Type B pancreatic cell (in vitro differentiated cells): ENCODE measurements at regions not wholly inside any gene's neighbourhood (a gene's known extent, or its start where the extent isn't known, plus 50 kb on each side); places are given as distances from the start of the nearest gene placed in this dataset.

Experiments
- DNase-seq: peaks from one replicate; pipeline ENCODE4 v3.0.0; 2021; ENCODE audit warnings: mixed read lengths; ENCODE audit not compliant: unreplicated experiment; ENCODE audit errors: extremely low spot score
- H3K27ac Mint-ChIP-seq: 2 replicates; pipeline ENCODE4 v1.8.0; 2021; ENCODE audit warnings: mild to moderate bottlenecking, mixed read lengths
- H3K27me3 Mint-ChIP-seq: 2 replicates; pipeline ENCODE4 v1.8.0; 2021; ENCODE audit warnings: mixed read lengths
- H3K36me3 Mint-ChIP-seq: 2 replicates; pipeline ENCODE4 v1.8.0; 2021; ENCODE audit warnings: mixed read lengths
- H3K4me1 Mint-ChIP-seq: one replicate; pipeline ENCODE4 v1.8.0; 2021; ENCODE audit warnings: mixed read lengths; ENCODE audit not compliant: unreplicated experiment
- H3K4me3 Mint-ChIP-seq: 2 replicates; pipeline ENCODE4 v1.8.0; 2021; ENCODE audit warnings: mild to moderate bottlenecking, mixed read lengths
- H3K9me3 Mint-ChIP-seq: 2 replicates; pipeline ENCODE4 v1.8.0; 2021; ENCODE audit warnings: mixed read lengths
- CTCF ChIP-seq: fragments of 200-600 bp; sonication (generic); conservative IDR thresholded peaks from 2 replicates; pipeline ENCODE4 v1.5.0; 2021; ENCODE audit warnings: antibody characterized with exemption, mild to moderate bottlenecking

GRCh38 chr12:105742567-105742874 is 396.2 kb downstream of the NUAK1 start:
- H3K27ac Mint-ChIP-seq, result no peak overlapping the region
- H3K27me3 Mint-ChIP-seq, result peaks cover 15% of the 10 kb centered on the region
- no peaks in the 10 kb centered on the region for H3K4me1 Mint-ChIP-seq
- no peak for TF ChIP-seq CTCF
- no peak overlapping the region for H3K4me3 Mint-ChIP-seq
- no peak for DNase-seq
- no peaks in the 10 kb centered on the region for H3K36me3 Mint-ChIP-seq
- H3K9me3 Mint-ChIP-seq, result no peaks in the 10 kb centered on the region

GRCh38 chr12:105744371-105745058 is 394.2 kb downstream of the NUAK1 start:
- Mint-ChIP-seq H3K27ac (no peak overlapping the region), H3K36me3 (no peaks in the 10 kb centered on the region), H3K4me1 (no peaks in the 10 kb centered on the region), H3K9me3 (no peaks in the 10 kb centered on the region), H3K27me3 (peaks cover 15% of the 10 kb centered on the region), H3K4me3 (no peak overlapping the region)
- no peak for DNase-seq
- TF ChIP-seq CTCF, result no peak

- H3K4me1 Mint-ChIP-seq, result no peaks in the 10 kb centered on the region
- no peak for TF ChIP-seq CTCF
- peaks cover 18% of the 10 kb centered on the region for H3K27me3 Mint-ChIP-seq
- no peak overlapping the region for H3K27ac Mint-ChIP-seq
- H3K4me3 Mint-ChIP-seq, result no peak overlapping the region
- H3K9me3 Mint-ChIP-seq, result no peaks in the 10 kb centered on the region
- H3K36me3 Mint-ChIP-seq, result no peaks in the 10 kb centered on the region
- DNase-seq, result no peak
Measured at GRCh38 chr12:105745811-105746210, 392.9 kb downstream of the NUAK1 start.

GRCh38 chr12:105748806-105749600 is 389.8 kb downstream of the NUAK1 start:
- H3K27ac Mint-ChIP-seq, result no peak overlapping the region
- no peak overlapping the region for H3K4me3 Mint-ChIP-seq
- H3K27me3 Mint-ChIP-seq, result peaks cover 14% of the 10 kb centered on the region

GRCh38 chr12:105750096-105750495 is 388.7 kb downstream of the NUAK1 start:
- H3K36me3 Mint-ChIP-seq, result no peaks in the 10 kb centered on the region
- H3K4me1 Mint-ChIP-seq, result no peaks in the 10 kb centered on the region

More at GRCh38 chr12:105748806-105749600, 389.8 kb downstream of the NUAK1 start:
- no peak for TF ChIP-seq CTCF
- no peak for DNase-seq
- Mint-ChIP-seq H3K36me3 (no peaks in the 10 kb centered on the region), H3K4me1 (no peaks in the 10 kb centered on the region), H3K9me3 (no peaks in the 10 kb centered on the region)

More at GRCh38 chr12:105750096-105750495, 388.7 kb downstream of the NUAK1 start:
- Mint-ChIP-seq H3K9me3 (no peaks in the 10 kb centered on the region), H3K4me3 (no peak overlapping the region), H3K27ac (no peak overlapping the region), H3K27me3 (peaks cover 16% of the 10 kb centered on the region)
- TF ChIP-seq CTCF, result no peak
- no peak for DNase-seq
